SU-DHL-6 (cell line): ENCODE measurements at regions not wholly inside any gene's neighbourhood (a gene's known extent, or its start where the extent isn't known, plus 50 kb on each side); places are given as distances from the start of the nearest gene placed in this dataset.

Experiments used
- H2AFZ ChIP-seq: fragments of 200-600 bp; sonication (generic); 2 replicates; pipeline ENCODE4 v1.6.1; 2014; ENCODE audit warnings: low read depth, mild to moderate bottlenecking, moderate library complexity, mixed read lengths, antibody characterized with exemption, low read length; ENCODE audit not compliant: severe bottlenecking
- H3F3A ChIP-seq: fragments of 200-600 bp; shearing (Covaris generic); 2 replicates; pipeline ENCODE4 v1.6.0; 2016; ENCODE audit warnings: antibody characterized with exemption, mild to moderate bottlenecking; ENCODE audit not compliant: insufficient read depth
- H3K27ac ChIP-seq: fragments of 200-600 bp; sonication (generic); 2 replicates; pipeline ENCODE4 v1.5.1; 2016; ENCODE audit warnings: low read depth, mild to moderate bottlenecking, low read length, moderate library complexity, mixed read lengths
- H3K27me3 ChIP-seq: fragments of 200-600 bp; sonication (generic), shearing (Covaris generic); 2 replicates; pipeline ENCODE4 v1.6.0; 2014; ENCODE audit warnings: mild to moderate bottlenecking, low read length
- H3K36me3 ChIP-seq: fragments of 200-600 bp; sonication (generic); 2 replicates; pipeline ENCODE4 v1.6.1; 2014; ENCODE audit warnings: mild to moderate bottlenecking, low read length, mixed read lengths
- H3K4me2 ChIP-seq: fragments of 300-600, 200-600 bp; shearing (Covaris generic), sonication (generic); 2 replicates; pipeline ENCODE4 v1.6.0; 2014; ENCODE audit warnings: low read length, low read depth, mild to moderate bottlenecking; ENCODE audit not compliant: poor library complexity, severe bottlenecking
- H3K4me3 ChIP-seq: fragments of 200-600 bp; sonication (generic); 2 replicates; pipeline ENCODE4 v1.5.1; 2014; ENCODE audit warnings: antibody characterized with exemption, low read length, mild to moderate bottlenecking, mixed read lengths; ENCODE audit not compliant: insufficient read depth, poor library complexity, severe bottlenecking
- H3K79me2 ChIP-seq: fragments of 200-600 bp; sonication (generic); 2 replicates; pipeline ENCODE4 v1.6.1; 2014; ENCODE audit warnings: mild to moderate bottlenecking, low read length, moderate library complexity; ENCODE audit not compliant: insufficient read depth
- H3K9ac ChIP-seq: fragments of 200-600 bp; sonication (generic); 2 replicates; pipeline ENCODE4 v1.7.0; 2014; ENCODE audit warnings: mild to moderate bottlenecking, low read length
- H3K9me2 ChIP-seq: fragments of 200-600 bp; sonication (generic); replicated peaks from 2 replicates; pipeline ENCODE4 v1.6.1; 2014; ENCODE audit warnings: low read length; ENCODE audit not compliant: insufficient read depth
- H3K9me3 ChIP-seq: fragments of 200-600 bp; sonication (generic); 2 replicates; pipeline ENCODE4 v1.6.1; 2014; ENCODE audit warnings: low read length, mixed read lengths; ENCODE audit not compliant: insufficient read depth
- H4K20me1 ChIP-seq: fragments of 200-600 bp; sonication (generic); 2 replicates; pipeline ENCODE4 v1.6.1; 2014; ENCODE audit warnings: low read depth, mild to moderate bottlenecking, antibody characterized with exemption, low read length, moderate library complexity, mixed read lengths
- EZH2phosphoT487 ChIP-seq: fragments of 200-600 bp; sonication (generic), shearing (Covaris generic); conservative IDR thresholded peaks from 2 replicates; pipeline ENCODE4 v1.6.1; 2018; ENCODE audit warnings: mild to moderate bottlenecking, antibody characterized with exemption, low read length, moderate library complexity, mixed read lengths
- TF ChIP-seq, protein P1 (sequence below): fragments of 200-600 bp; sonication (generic); IDR thresholded peaks from one replicate; pipeline ENCODE4 v1.5.1; 2017; ENCODE audit warnings: antibody characterized with exemption, mild to moderate bottlenecking, low read length, moderate library complexity; ENCODE audit not compliant: insufficient read depth, poor library complexity, severe bottlenecking

DNA sequence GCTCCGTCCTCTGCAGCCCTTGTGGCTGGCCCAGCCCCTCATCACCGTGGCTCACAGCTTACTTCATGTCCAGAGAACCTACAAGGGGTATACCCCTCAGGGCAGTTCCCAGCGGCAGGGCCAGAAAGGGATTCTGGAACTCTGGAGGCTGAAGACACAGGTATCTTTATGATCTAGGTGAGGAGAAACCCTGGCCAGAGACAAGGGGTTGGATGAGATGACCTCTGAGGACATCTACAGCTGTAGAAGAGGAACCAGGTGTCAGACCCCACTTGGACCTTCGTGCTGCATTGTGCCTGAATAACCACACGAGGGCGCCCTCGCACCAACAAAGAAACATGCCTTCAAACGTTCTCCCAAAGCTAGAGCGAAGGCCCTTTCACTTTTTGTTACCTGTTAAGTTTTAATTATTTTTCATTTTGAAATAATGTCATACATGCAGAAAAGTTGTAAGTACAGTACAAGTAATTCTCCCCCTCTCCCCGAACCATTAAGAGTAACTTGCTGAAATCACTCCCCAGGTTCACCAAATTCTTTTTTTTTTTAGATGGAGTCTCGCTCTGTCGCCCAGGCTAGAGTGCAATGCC, 118.7 kb upstream of the SMAD3 start:
- Histone ChIP-seq H3K4me2 (no peak overlapping the region), H3K4me3 (no peak overlapping the region)
- TF ChIP-seq, protein P1, sequence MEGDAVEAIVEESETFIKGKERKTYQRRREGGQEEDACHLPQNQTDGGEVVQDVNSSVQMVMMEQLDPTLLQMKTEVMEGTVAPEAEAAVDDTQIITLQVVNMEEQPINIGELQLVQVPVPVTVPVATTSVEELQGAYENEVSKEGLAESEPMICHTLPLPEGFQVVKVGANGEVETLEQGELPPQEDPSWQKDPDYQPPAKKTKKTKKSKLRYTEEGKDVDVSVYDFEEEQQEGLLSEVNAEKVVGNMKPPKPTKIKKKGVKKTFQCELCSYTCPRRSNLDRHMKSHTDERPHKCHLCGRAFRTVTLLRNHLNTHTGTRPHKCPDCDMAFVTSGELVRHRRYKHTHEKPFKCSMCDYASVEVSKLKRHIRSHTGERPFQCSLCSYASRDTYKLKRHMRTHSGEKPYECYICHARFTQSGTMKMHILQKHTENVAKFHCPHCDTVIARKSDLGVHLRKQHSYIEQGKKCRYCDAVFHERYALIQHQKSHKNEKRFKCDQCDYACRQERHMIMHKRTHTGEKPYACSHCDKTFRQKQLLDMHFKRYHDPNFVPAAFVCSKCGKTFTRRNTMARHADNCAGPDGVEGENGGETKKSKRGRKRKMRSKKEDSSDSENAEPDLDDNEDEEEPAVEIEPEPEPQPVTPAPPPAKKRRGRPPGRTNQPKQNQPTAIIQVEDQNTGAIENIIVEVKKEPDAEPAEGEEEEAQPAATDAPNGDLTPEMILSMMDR: peak; percentile 82
- TF ChIP-seq EZH2phosphoT487: no peak

GRCh38 chr15:66947471-66947870, 117.9 kb upstream of the SMAD3 start:
- Histone ChIP-seq H3K36me3 (no peaks in the 10 kb centered on the region), H3F3A (no peaks in the 10 kb centered on the region), H3K9me3 (no peaks in the 10 kb centered on the region), H3K79me2 (no peaks in the 10 kb centered on the region), H3K27me3 (no peaks in the 10 kb centered on the region), H4K20me1 (no peaks in the 10 kb centered on the region), H3K27ac (no peak overlapping the region), H2AFZ (no peak overlapping the region), H3K9me2 (no peaks in the 10 kb centered on the region), H3K9ac (no peak overlapping the region), H3K4me3 (no peak overlapping the region), H3K4me2 (no peak overlapping the region)
- no peak for TF ChIP-seq EZH2phosphoT487
- TF ChIP-seq, protein P1: no peak

More for the DNA sequence above, 118.7 kb upstream of the SMAD3 start:
- no peak overlapping the region for H2AFZ ChIP-seq
- H3K9ac ChIP-seq: no peak overlapping the region
- no peaks in the 10 kb centered on the region for H3K9me2 ChIP-seq
- no peak overlapping the region for H3K27ac ChIP-seq
- no peaks in the 10 kb centered on the region for H4K20me1 ChIP-seq
- H3K79me2 ChIP-seq: no peaks in the 10 kb centered on the region
- no peaks in the 10 kb centered on the region for H3K36me3 ChIP-seq
- H3K27me3 ChIP-seq: no peaks in the 10 kb centered on the region
- no peaks in the 10 kb centered on the region for H3F3A ChIP-seq
- no peaks in the 10 kb centered on the region for H3K9me3 ChIP-seq

DNA sequence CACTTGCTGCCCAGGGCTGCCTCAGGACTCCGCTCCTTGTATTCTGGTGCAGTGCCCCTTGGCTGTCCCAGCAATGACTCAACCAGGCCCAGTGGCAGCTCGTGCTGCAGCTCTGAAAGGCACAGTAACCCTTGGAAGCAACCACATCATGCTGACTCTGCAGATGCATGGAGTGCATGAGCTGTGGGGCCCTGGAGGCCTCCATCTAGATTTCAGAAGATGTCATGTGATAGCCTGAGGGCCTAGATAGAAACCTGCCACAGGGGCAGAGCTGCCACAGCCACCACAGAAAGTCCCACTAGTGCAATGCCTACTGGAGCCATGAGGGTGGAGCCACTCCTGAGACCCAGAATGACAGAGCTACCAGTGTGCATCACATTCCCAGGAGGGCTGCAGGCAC, 117.1 kb upstream of the SMAD3 start:
- H3F3A ChIP-seq: no peaks in the 10 kb centered on the region
- no peaks in the 10 kb centered on the region for H3K9me2 ChIP-seq
- no peak overlapping the region for H3K4me3 ChIP-seq
- no peak overlapping the region for H3K27ac ChIP-seq
- H3K9ac ChIP-seq: no peak overlapping the region
- no peaks in the 10 kb centered on the region for H3K9me3 ChIP-seq
- H3K4me2 ChIP-seq: no peak overlapping the region
- H3K36me3 ChIP-seq: no peaks in the 10 kb centered on the region
- H3K79me2 ChIP-seq: no peaks in the 10 kb centered on the region
- no peak overlapping the region for H2AFZ ChIP-seq
- TF ChIP-seq, protein P1: no peak
- TF ChIP-seq EZH2phosphoT487: no peak
- H4K20me1 ChIP-seq: no peaks in the 10 kb centered on the region
- no peaks in the 10 kb centered on the region for H3K27me3 ChIP-seq
